Calu3 (cell line): ENCODE measurements at regions not wholly inside any gene's neighbourhood (a gene's known extent, or its start where the extent isn't known, plus 50 kb on each side); places are given as distances from the start of the nearest gene placed in this dataset.

Source experiments
- BruUV-seq: library from RNA; stranded (reverse); fragments of 400-500 nt; replicated peaks from 2 replicates; lab custom pipeline; 2021; lab: Mats Ljungman, UMichigan
- CTCF ChIA-PET: fragments of 300-600 bp; sonication (Branson Sonifier 250); formaldehyde crosslinking; loops from one replicate; lab custom pipeline; 2022; ENCODE audit warnings: antibody characterized with exemption; lab: Charles Lee
- DNase-seq: peaks from one replicate; pipeline ENCODE4 v3.0.0; 2022
- H3K27ac Mint-ChIP-seq: one replicate; pipeline ENCODE4 v1.8.0; 2022; ENCODE audit warnings: mixed read lengths; ENCODE audit not compliant: unreplicated experiment
- H3K27me3 Mint-ChIP-seq: one replicate; pipeline ENCODE4 v1.8.0; 2022; ENCODE audit warnings: mixed read lengths; ENCODE audit not compliant: unreplicated experiment
- H3K36me3 Mint-ChIP-seq: one replicate; pipeline ENCODE4 v1.8.0; 2022; ENCODE audit warnings: mild to moderate bottlenecking, moderate library complexity, mixed read lengths; ENCODE audit not compliant: insufficient read depth, unreplicated experiment
- H3K4me1 Mint-ChIP-seq: one replicate; pipeline ENCODE4 v1.8.0; 2022; ENCODE audit warnings: mild to moderate bottlenecking, low read depth, mixed read lengths; ENCODE audit not compliant: unreplicated experiment
- H3K4me3 Mint-ChIP-seq: one replicate; pipeline ENCODE4 v1.8.0; 2022; ENCODE audit warnings: mild to moderate bottlenecking, low read depth, moderate library complexity, mixed read lengths; ENCODE audit not compliant: unreplicated experiment
- H3K9me3 Mint-ChIP-seq: one replicate; pipeline ENCODE4 v1.8.0; 2022; ENCODE audit warnings: low read depth, mixed read lengths; ENCODE audit not compliant: unreplicated experiment
- intact Hi-C: fragments of 100-400 bp; cut with micrococcal nuclease; formaldehyde crosslinking; loops from one replicate; pipeline ENCODE4 v1.10.0; 2022; ENCODE audit not compliant: unreplicated experiment
- TF ChIP-seq, protein P1 (sequence below): fragments of 200-600 bp; IDR thresholded peaks from one replicate; pipeline ENCODE4 v1.8.0; 2022; ENCODE audit warnings: antibody characterized with exemption; ENCODE audit not compliant: unreplicated experiment

DNA sequence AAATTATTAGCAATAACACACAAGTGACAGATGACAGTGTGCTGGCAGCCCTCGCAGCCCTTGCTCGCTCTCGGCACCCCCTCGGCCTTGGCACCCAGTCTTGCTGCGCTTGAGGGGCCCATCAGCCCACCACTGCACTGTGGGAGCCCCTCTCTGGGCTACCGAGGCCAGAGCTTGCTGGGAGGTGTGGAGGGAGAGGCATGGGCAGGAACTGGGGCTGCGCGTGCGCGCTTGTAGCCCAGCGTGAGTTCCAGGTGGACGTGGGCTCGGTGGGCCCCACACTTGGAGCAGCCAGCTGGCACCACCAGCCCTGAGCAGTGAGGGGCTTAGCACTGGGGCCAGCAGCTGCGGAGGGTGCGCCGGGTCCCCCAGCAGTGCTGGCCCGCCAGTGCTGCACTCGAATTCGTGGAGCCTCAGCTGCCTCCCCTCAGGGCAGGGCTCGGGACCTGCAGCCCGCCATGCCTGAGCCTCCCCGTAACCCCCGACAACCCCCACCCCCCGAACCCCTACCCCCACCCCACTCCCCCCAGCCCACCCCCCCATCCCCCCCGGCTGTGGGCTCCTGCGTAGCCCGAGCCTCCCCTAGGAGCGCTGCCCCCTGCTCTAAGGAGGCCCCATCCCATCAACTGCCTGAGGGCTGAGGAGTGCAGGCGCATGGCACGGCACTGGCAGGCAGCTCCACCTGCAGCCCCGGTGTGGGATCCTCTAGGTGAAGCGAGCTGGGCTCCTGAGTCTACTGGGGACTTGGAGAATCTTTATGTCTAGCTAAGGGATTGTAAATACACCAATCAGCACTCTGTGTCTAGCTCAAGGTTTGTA, 240.9 kb downstream of the TRIM36 start:
- H3K27ac Mint-ChIP-seq = no peak overlapping the region
- CTCF ChIA-PET = no interaction called here

DNA sequence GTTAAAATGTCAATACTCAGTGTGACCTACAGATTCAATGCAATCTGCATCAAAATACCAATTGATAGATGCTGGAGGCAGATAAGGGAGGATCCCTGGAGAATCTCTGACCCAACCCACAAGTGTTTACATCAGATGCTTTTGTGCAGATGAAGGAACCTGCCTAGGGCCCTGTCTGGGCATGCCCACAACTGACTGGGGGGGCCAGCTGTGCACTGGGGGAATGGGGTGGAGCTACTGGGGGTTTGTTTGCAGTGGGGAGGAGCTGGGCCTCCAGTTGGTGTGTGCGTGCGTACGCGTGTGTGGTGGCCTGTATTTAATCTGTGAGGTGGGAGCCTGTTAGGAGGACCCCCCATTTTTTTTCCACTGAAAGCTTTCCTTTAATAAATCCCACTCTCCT, 244.9 kb downstream of the TRIM36 start:
- Mint-ChIP-seq H3K9me3 (peaks cover 16% of the 10 kb centered on the region), H3K4me3 (no peak overlapping the region), H3K4me1 (no peaks in the 10 kb centered on the region), H3K36me3 (no peaks in the 10 kb centered on the region), H3K27ac (no peak overlapping the region), H3K27me3 (no peaks in the 10 kb centered on the region)
- DNase-seq = no peak
- TF ChIP-seq, protein P1, sequence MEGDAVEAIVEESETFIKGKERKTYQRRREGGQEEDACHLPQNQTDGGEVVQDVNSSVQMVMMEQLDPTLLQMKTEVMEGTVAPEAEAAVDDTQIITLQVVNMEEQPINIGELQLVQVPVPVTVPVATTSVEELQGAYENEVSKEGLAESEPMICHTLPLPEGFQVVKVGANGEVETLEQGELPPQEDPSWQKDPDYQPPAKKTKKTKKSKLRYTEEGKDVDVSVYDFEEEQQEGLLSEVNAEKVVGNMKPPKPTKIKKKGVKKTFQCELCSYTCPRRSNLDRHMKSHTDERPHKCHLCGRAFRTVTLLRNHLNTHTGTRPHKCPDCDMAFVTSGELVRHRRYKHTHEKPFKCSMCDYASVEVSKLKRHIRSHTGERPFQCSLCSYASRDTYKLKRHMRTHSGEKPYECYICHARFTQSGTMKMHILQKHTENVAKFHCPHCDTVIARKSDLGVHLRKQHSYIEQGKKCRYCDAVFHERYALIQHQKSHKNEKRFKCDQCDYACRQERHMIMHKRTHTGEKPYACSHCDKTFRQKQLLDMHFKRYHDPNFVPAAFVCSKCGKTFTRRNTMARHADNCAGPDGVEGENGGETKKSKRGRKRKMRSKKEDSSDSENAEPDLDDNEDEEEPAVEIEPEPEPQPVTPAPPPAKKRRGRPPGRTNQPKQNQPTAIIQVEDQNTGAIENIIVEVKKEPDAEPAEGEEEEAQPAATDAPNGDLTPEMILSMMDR = no peak
- CTCF ChIA-PET = no interaction called here
- intact Hi-C loops = no loop called here
- BruUV-seq = no TSS peak

More for the DNA sequence above, 240.9 kb downstream of the TRIM36 start:
- H3K4me3 Mint-ChIP-seq = no peak overlapping the region
- BruUV-seq = no TSS peak
- H3K4me1 Mint-ChIP-seq = no peaks in the 10 kb centered on the region
- DNase-seq = no peak
- TF ChIP-seq, protein P1 = no peak
- H3K36me3 Mint-ChIP-seq = no peaks in the 10 kb centered on the region
- intact Hi-C loops = no loop called here
- H3K27me3 Mint-ChIP-seq = no peaks in the 10 kb centered on the region
- H3K9me3 Mint-ChIP-seq = peaks cover 8% of the 10 kb centered on the region

DNA sequence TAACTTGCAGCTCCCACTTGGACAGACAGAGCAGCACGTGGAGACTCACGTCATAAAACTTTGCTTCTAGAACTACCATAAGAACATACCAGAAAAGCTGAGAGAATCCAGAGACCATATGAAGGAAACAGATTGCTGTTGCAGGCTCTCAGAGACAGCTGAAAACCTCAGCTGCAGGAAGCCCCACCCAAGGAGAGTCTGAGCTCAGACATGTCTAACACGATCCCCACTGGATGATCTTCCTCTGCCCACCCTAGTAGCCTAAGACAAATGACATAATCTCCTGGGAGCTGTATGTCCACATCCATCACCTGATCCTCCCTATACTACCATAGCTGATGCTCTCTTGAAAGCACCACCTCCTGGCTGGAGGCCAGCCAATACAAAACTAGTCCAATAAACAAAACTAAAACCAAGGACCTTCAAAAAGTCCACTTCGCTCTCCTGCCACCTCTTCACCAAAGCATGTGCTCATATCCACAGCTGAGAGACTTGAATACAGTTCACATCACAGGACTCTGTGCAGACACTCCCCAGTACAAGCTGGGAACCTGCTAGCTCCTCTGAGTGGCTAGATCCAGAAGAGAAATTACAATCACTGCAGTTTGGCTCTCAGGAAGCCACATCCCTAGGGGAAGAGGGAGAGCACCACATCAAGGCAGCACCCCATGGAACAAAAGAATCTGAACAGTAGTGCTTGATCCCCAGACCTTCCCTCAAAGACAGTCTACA, 257.4 kb downstream of the TRIM36 start:
- H3K27ac Mint-ChIP-seq = no peak overlapping the region
- CTCF ChIA-PET = no interaction called here
- H3K4me1 Mint-ChIP-seq = no peaks in the 10 kb centered on the region
- BruUV-seq = no TSS peak
- H3K27me3 Mint-ChIP-seq = no peaks in the 10 kb centered on the region
- H3K4me3 Mint-ChIP-seq = no peak overlapping the region
- H3K36me3 Mint-ChIP-seq = no peaks in the 10 kb centered on the region
- intact Hi-C loops = no loop called here
- no peak for DNase-seq
- TF ChIP-seq, protein P1 = no peak
- H3K9me3 Mint-ChIP-seq = peaks cover 11% of the 10 kb centered on the region

DNA sequence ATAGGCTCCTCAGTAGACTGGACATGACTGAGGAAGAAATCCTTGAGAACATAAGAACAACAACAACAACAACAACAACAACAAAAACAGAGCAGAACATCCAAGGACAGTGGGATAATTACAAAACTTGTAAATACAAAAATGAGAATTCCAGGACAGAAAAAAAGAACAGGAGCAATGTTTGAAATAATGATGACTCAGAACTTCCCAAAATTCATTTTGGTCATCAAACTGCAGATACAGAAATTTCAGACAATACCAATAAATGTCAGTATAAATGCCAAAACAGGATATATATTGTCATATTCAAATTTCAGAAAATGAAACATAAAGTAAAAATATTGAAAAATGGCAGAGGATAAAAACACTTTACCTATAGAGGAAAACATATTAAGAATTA, 259.0 kb downstream of the TRIM36 start:
- Mint-ChIP-seq H3K9me3 (peaks cover 18% of the 10 kb centered on the region), H3K36me3 (no peaks in the 10 kb centered on the region), H3K4me3 (no peak overlapping the region), H3K27ac (no peak overlapping the region), H3K27me3 (no peaks in the 10 kb centered on the region), H3K4me1 (no peaks in the 10 kb centered on the region)
- TF ChIP-seq, protein P1 = no peak
- DNase-seq = no peak
- intact Hi-C loops = no loop called here
- no TSS peak for BruUV-seq
- CTCF ChIA-PET = no interaction called here
